ENCODE measurements at regions not wholly inside any gene's neighbourhood (a gene's known extent, or its start where the extent isn't known, plus 50 kb on each side); places are given as distances from the start of the nearest gene placed in this dataset.

DNA sequence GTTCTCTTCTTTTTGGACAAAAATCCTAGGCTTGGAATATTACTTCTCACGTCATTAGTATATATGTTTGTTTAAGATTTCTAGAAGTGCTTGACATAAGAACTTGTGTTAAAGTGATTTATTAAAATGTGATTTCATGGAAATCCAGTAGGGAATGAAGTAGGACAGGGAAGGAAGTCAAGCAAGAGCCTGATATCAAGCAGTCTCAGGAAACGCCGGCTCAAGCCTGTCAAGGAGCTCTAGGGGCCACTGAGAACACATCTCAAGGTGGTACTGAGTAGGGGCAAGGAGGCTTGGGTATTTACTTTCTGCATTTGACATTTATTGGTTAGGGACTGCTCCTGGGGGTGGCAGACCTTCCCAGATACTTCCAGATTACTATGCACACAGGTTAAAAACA is 920.9 kb upstream of the GJE1 start:
- H3K79me2 ChIP-seq (ENCODE audit: low read length) = no peaks in the 10 kb centered on the region
- H3K4me3 ChIP-seq (ENCODE audit: low read length) = no peak overlapping the region
- H4K20me1 ChIP-seq (ENCODE audit: insufficient read depth, low read length) = no peaks in the 10 kb centered on the region
- peaks cover 5% of the 10 kb centered on the region; the same call in 1 of the 2 replicates for H3K4me1 ChIP-seq (ENCODE audit: low read length)
- DNase-seq = no peak
- no peaks in the 10 kb centered on the region for H3K9me2 ChIP-seq (replicated peaks; ENCODE audit: insufficient read depth, low read length)
- H3K27ac ChIP-seq (ENCODE audit: low read length) = no peak overlapping the region
- H3K36me3 ChIP-seq (replicated peaks; ENCODE audit: insufficient read depth, low read length) = no peaks in the 10 kb centered on the region
- H3K4me2 ChIP-seq (ENCODE audit: low read depth, low read length) = no peak overlapping the region
- TF ChIP-seq EZH2 (optimal IDR thresholded peaks at IDR 0.05; ENCODE audit: low read depth, low read length) = no peak
- no peak for TF ChIP-seq EZH2phosphoT487 (IDR thresholded peaks at IDR 0.05; ENCODE audit: low read length)
- TF ChIP-seq, protein P1, sequence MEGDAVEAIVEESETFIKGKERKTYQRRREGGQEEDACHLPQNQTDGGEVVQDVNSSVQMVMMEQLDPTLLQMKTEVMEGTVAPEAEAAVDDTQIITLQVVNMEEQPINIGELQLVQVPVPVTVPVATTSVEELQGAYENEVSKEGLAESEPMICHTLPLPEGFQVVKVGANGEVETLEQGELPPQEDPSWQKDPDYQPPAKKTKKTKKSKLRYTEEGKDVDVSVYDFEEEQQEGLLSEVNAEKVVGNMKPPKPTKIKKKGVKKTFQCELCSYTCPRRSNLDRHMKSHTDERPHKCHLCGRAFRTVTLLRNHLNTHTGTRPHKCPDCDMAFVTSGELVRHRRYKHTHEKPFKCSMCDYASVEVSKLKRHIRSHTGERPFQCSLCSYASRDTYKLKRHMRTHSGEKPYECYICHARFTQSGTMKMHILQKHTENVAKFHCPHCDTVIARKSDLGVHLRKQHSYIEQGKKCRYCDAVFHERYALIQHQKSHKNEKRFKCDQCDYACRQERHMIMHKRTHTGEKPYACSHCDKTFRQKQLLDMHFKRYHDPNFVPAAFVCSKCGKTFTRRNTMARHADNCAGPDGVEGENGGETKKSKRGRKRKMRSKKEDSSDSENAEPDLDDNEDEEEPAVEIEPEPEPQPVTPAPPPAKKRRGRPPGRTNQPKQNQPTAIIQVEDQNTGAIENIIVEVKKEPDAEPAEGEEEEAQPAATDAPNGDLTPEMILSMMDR (IDR thresholded peaks at IDR 0.05; ENCODE audit: low read length) = no peak
- H3K27me3 ChIP-seq (replicated peaks; ENCODE audit: insufficient read depth, low read length) = no peaks in the 10 kb centered on the region
- H3F3A ChIP-seq (ENCODE audit: insufficient read depth, low read length) = no peaks in the 10 kb centered on the region
- no peak overlapping the region for H3K9ac ChIP-seq (ENCODE audit: low read length)
- H3K9me3 ChIP-seq (replicated peaks; ENCODE audit: insufficient read depth, low read length) = no peaks in the 10 kb centered on the region
- H2AFZ ChIP-seq (ENCODE audit: low read length) = no peak overlapping the region

DNA sequence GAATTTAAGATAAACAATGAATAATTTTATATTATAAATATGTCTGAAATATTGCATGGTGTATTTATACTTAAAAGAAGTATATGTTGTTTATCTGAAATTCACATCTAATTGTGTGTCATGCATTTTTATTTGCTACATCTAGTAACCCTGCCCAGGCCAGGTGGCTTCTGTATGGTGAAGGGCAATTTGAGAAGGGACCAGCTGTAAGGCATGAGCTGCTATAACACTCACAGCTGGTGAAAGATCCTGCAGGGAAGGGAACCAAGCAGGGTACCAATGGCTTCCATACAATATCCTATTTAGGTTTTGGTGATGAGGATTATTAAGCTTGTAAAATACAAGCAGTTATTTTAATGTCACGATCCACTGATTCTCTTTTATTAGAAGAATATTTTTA is 921.8 kb upstream of the GJE1 start:
- Histone ChIP-seq H2AFZ (ENCODE audit: low read length) (no peak overlapping the region), H3K9me3 (replicated peaks; ENCODE audit: insufficient read depth, low read length) (no peaks in the 10 kb centered on the region), H4K20me1 (ENCODE audit: insufficient read depth, low read length) (no peaks in the 10 kb centered on the region), H3K27ac (ENCODE audit: low read length) (no peak overlapping the region), H3F3A (ENCODE audit: insufficient read depth, low read length) (no peaks in the 10 kb centered on the region), H3K4me1 (ENCODE audit: low read length) (no peaks in the 10 kb centered on the region), H3K4me2 (ENCODE audit: low read depth, low read length) (no peak overlapping the region), H3K9me2 (replicated peaks; ENCODE audit: insufficient read depth, low read length) (no peaks in the 10 kb centered on the region), H3K4me3 (ENCODE audit: low read length) (no peak overlapping the region), H3K79me2 (ENCODE audit: low read length) (no peaks in the 10 kb centered on the region), H3K36me3 (replicated peaks; ENCODE audit: insufficient read depth, low read length) (no peaks in the 10 kb centered on the region), H3K9ac (ENCODE audit: low read length) (no peak overlapping the region), H3K27me3 (replicated peaks; ENCODE audit: insufficient read depth, low read length) (no peaks in the 10 kb centered on the region)
- TF ChIP-seq EZH2 (optimal IDR thresholded peaks at IDR 0.05; ENCODE audit: low read depth, low read length) (no peak), EZH2phosphoT487 (IDR thresholded peaks at IDR 0.05; ENCODE audit: low read length) (no peak)
- no peak for DNase-seq

DNA sequence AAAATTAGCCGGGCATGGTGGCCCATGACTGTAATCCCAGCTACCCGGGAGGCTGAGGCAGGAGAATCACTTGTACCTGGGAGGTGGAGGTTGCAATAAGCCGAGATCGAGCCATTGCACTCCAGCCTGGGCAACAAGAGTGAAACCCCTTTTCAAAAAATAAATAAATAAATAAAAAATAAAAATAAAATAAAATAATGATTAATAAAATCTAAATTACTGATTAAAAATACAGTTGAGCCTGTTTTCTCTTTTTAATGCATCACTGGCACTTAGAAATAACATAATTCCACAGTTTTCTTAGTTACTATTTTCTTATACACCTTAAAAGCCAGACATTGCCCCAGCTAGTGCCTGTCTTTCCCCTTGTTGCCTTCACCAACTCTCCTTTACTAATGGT is 922.8 kb upstream of the GJE1 start:
- Histone ChIP-seq H3K4me2 (ENCODE audit: low read depth, low read length) (no peak overlapping the region), H2AFZ (ENCODE audit: low read length) (no peak overlapping the region), H3K9me2 (replicated peaks; ENCODE audit: insufficient read depth, low read length) (no peaks in the 10 kb centered on the region), H3K9ac (ENCODE audit: low read length) (no peak overlapping the region), H3K27me3 (replicated peaks; ENCODE audit: insufficient read depth, low read length) (no peaks in the 10 kb centered on the region), H3K4me1 (ENCODE audit: low read length) (no peaks in the 10 kb centered on the region), H3K4me3 (ENCODE audit: low read length) (no peak overlapping the region), H3K79me2 (ENCODE audit: low read length) (no peaks in the 10 kb centered on the region), H4K20me1 (ENCODE audit: insufficient read depth, low read length) (no peaks in the 10 kb centered on the region), H3F3A (ENCODE audit: insufficient read depth, low read length) (no peaks in the 10 kb centered on the region), H3K36me3 (replicated peaks; ENCODE audit: insufficient read depth, low read length) (no peaks in the 10 kb centered on the region), H3K27ac (ENCODE audit: low read length) (no peak overlapping the region), H3K9me3 (replicated peaks; ENCODE audit: insufficient read depth, low read length) (no peaks in the 10 kb centered on the region)
- DNase-seq = no peak
- TF ChIP-seq, protein P1 (IDR thresholded peaks at IDR 0.05; ENCODE audit: low read length) = no peak
- TF ChIP-seq EZH2phosphoT487 (IDR thresholded peaks at IDR 0.05; ENCODE audit: low read length) (no peak), EZH2 (optimal IDR thresholded peaks at IDR 0.05; ENCODE audit: low read depth, low read length) (no peak)

DNA sequence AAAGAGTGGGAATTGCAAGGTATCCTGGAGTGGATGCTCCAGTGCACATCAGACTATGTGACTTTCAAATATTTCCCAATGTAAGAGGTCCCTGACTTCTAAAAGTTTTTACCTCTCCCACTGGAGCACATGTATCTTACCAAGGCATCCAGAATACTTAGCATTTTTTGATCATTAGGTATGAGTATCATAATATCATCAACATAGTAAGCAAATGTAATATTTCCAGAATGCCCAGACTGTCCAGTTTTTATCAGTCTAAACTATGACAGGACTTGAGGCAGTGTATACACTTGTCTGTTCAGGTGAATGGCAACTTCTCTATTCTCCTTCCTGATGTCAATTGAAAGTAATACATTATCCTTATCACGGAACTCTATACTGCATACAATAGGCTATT is 924.6 kb upstream of the GJE1 start:
- H3K79me2 ChIP-seq (ENCODE audit: low read length) = no peaks in the 10 kb centered on the region
- no peak overlapping the region for H3K27ac ChIP-seq (ENCODE audit: low read length)
- no peak overlapping the region for H3K9ac ChIP-seq (ENCODE audit: low read length)
- H3K4me3 ChIP-seq (ENCODE audit: low read length) = no peak overlapping the region
- no peaks in the 10 kb centered on the region for H3K9me2 ChIP-seq (replicated peaks; ENCODE audit: insufficient read depth, low read length)
- DNase-seq = no peak
- H4K20me1 ChIP-seq (ENCODE audit: insufficient read depth, low read length) = no peaks in the 10 kb centered on the region
- H2AFZ ChIP-seq (ENCODE audit: low read length) = no peak overlapping the region
- no peaks in the 10 kb centered on the region for H3F3A ChIP-seq (ENCODE audit: insufficient read depth, low read length)
- H3K4me2 ChIP-seq (ENCODE audit: low read depth, low read length) = no peak overlapping the region
- no peaks in the 10 kb centered on the region for H3K27me3 ChIP-seq (replicated peaks; ENCODE audit: insufficient read depth, low read length)
- no peaks in the 10 kb centered on the region for H3K4me1 ChIP-seq (ENCODE audit: low read length)
- no peaks in the 10 kb centered on the region for H3K36me3 ChIP-seq (replicated peaks; ENCODE audit: insufficient read depth, low read length)
- no peaks in the 10 kb centered on the region for H3K9me3 ChIP-seq (replicated peaks; ENCODE audit: insufficient read depth, low read length)
- TF ChIP-seq, protein P1 (IDR thresholded peaks at IDR 0.05; ENCODE audit: low read length) = no peak
- TF ChIP-seq EZH2 (optimal IDR thresholded peaks at IDR 0.05; ENCODE audit: low read depth, low read length) = no peak
- TF ChIP-seq EZH2phosphoT487 (IDR thresholded peaks at IDR 0.05; ENCODE audit: low read length) = no peak
